Uterus (tissue), 3 donors: ENCODE measurements at regions not wholly inside any gene's neighbourhood (a gene's known extent, or its start where the extent isn't known, plus 50 kb on each side); places are given as distances from the start of the nearest gene placed in this dataset.

Experiments used
- DNase-seq, 2 donors: peaks; one replicate each; pipeline ENCODE4 v3.0.0-alpha.2; 2019 to 2020
- H3K27ac ChIP-seq, 2 donors: fragments of 200-600 bp; sonication (generic); 1 replicate in 1 of 2; 2 replicates in 1 of 2; pipeline ENCODE4 v1.5.1; 2016 to 2018
- H3K27me3 ChIP-seq, 2 donors: fragments of 200-600 bp; sonication (generic); one replicate each; pipeline ENCODE4 v1.5.1; 2018 to 2019; ENCODE audit warnings: control low read depth in 1 of 2
- H3K36me3 ChIP-seq, 2 donors: fragments of 200-600 bp; sonication (generic); one replicate each; pipeline ENCODE4 v1.5.1; 2019; ENCODE audit warnings: control low read depth in 1 of 2
- H3K4me1 ChIP-seq, 2 donors: fragments of 200-600 bp; sonication (generic); one replicate each; pipeline ENCODE4 v1.5.1; 2018 to 2019; ENCODE audit warnings: control low read depth in 1 of 2
- H3K4me3 ChIP-seq, 2 donors: fragments of 200-600 bp; sonication (generic); 1 replicate in 1 of 2; 2 replicates in 1 of 2; pipeline ENCODE4 v1.5.1; 2018 to 2019; ENCODE audit warnings: mild to moderate bottlenecking in 1 of 2
- H3K9me3 ChIP-seq, 2 donors: fragments of 200-600 bp; sonication (generic); one replicate each; pipeline ENCODE4 v1.5.1; 2019; ENCODE audit warnings: control low read depth in 1 of 2
- POLR2A ChIP-seq, 2 donors: fragments of 450-650 bp; IDR thresholded peaks; one replicate each; pipeline ENCODE4 v1.6.1; 2016; ENCODE audit warnings: antibody characterized with exemption in 2 of 2, mild to moderate bottlenecking in 1 of 2, moderate library complexity in 1 of 2
- intact Hi-C: fragments of 100-400 bp; cut with DNase I; formaldehyde crosslinking; loops from one replicate; pipeline ENCODE4 v1.15.1; 2023; ENCODE audit warnings: low total_unique reads
- TF ChIP-seq, protein P1 (sequence below), 4 experiments: fragments of 200-600 bp in 2 of 4; fragments of 450-650 bp in 2 of 4; sonication (generic) in 2 of 4; IDR thresholded peaks; one replicate each; pipeline ENCODE4 v1.5.1; 2016 to 2019; ENCODE audit warnings: antibody characterized with exemption in 4 of 4, mild to moderate bottlenecking in 2 of 4, moderate library complexity in 1 of 4
- donor health status: DM: yes; HTN: yes; CAD: no.

DNA sequence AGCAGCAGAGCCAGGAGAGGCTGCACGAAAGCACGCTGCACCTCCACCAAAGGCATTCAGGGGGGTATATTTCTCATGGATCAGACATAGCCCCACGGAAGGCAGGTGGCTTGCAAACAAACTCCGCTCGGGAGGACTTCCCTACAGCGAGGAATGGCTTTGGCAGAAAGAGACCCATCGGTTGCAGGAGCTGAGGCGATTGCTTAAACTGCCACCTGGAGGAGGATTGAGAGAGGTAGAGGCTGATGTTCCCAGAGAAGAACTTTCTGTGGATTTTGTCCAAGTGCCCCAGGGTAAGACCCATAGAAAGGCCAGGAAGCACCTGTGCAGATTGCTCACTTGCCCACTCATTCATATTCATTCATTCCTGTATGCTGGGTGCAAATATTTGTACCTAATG lies 89.1 kb downstream of the NEUROD6 start:
- Histone ChIP-seq H3K27ac (no peak overlapping the region), H3K9me3 (no peaks in the 10 kb centered on the region), H3K36me3 (no peaks in the 10 kb centered on the region), H3K4me1 (no peaks in the 10 kb centered on the region), H3K27me3 (no peaks in the 10 kb centered on the region), H3K4me3 (no peak overlapping the region)
- DNase-seq, result no peak
- intact Hi-C loops, result no loop called here
- TF ChIP-seq, protein P1, sequence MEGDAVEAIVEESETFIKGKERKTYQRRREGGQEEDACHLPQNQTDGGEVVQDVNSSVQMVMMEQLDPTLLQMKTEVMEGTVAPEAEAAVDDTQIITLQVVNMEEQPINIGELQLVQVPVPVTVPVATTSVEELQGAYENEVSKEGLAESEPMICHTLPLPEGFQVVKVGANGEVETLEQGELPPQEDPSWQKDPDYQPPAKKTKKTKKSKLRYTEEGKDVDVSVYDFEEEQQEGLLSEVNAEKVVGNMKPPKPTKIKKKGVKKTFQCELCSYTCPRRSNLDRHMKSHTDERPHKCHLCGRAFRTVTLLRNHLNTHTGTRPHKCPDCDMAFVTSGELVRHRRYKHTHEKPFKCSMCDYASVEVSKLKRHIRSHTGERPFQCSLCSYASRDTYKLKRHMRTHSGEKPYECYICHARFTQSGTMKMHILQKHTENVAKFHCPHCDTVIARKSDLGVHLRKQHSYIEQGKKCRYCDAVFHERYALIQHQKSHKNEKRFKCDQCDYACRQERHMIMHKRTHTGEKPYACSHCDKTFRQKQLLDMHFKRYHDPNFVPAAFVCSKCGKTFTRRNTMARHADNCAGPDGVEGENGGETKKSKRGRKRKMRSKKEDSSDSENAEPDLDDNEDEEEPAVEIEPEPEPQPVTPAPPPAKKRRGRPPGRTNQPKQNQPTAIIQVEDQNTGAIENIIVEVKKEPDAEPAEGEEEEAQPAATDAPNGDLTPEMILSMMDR (IDR thresholded peaks at IDR 0.05), result no peak
- no peak for TF ChIP-seq POLR2A (IDR thresholded peaks at IDR 0.05)

DNA sequence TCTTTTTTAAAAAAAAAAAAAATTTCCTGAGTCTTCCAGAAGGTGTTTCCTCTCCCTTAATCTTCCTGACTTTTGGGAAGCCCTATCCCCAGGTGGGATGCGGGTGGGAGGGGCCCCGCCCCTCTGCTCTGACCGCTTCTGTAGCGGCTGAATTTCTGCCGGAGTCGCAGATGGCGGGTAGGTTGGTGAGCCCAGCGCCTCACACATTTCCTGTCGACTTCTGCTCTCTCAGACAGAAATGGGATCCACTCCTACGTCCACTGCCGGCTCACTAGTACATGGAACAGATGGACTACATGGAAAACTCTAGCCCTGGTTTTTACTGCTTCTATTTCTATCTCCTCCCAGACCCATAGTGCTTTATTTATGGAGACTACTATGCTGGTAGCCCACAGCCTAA lies 90.9 kb downstream of the NEUROD6 start:
- no peaks in the 10 kb centered on the region for H3K9me3 ChIP-seq
- H3K4me1 ChIP-seq, result no peaks in the 10 kb centered on the region
- intact Hi-C loops, result no loop called here
- DNase-seq, result no peak
- TF ChIP-seq, protein P1 (IDR thresholded peaks at IDR 0.05), result no peak
- TF ChIP-seq POLR2A (IDR thresholded peaks at IDR 0.05), result no peak
- no peaks in the 10 kb centered on the region for H3K36me3 ChIP-seq
- no peak overlapping the region for H3K27ac ChIP-seq
- no peak overlapping the region for H3K4me3 ChIP-seq
- no peaks in the 10 kb centered on the region for H3K27me3 ChIP-seq

DNA sequence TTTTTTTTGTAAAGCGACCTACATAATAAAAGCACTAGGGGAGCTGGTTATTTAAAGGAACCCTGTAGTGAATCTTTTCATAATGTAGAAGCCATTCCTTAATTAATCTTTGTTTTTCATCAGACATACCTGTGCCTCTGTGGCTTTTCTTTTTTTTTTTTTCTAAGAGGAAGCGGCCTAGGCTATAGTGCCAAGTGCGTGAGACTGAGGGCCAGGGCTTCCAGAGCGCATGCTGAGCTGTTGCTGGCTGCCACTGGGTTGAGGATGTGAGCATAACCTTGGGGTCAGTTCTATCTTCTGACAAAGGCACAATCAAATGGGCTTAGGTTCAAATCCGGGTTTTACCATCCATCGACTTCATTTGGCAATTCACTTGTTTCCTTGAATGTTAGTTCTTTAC lies 103.7 kb downstream of the NEUROD6 start:
- no peak for TF ChIP-seq POLR2A (IDR thresholded peaks at IDR 0.05)
- TF ChIP-seq, protein P1 (IDR thresholded peaks at IDR 0.05), result no peak
- H3K27me3 ChIP-seq, result no peaks in the 10 kb centered on the region
- H3K9me3 ChIP-seq, result no peaks in the 10 kb centered on the region
- intact Hi-C loops, result no loop called here
- no peaks in the 10 kb centered on the region for H3K36me3 ChIP-seq
- H3K4me1 ChIP-seq, result no peaks in the 10 kb centered on the region
- no peak overlapping the region for H3K27ac ChIP-seq
- DNase-seq, result no peak
- H3K4me3 ChIP-seq, result no peak overlapping the region

DNA sequence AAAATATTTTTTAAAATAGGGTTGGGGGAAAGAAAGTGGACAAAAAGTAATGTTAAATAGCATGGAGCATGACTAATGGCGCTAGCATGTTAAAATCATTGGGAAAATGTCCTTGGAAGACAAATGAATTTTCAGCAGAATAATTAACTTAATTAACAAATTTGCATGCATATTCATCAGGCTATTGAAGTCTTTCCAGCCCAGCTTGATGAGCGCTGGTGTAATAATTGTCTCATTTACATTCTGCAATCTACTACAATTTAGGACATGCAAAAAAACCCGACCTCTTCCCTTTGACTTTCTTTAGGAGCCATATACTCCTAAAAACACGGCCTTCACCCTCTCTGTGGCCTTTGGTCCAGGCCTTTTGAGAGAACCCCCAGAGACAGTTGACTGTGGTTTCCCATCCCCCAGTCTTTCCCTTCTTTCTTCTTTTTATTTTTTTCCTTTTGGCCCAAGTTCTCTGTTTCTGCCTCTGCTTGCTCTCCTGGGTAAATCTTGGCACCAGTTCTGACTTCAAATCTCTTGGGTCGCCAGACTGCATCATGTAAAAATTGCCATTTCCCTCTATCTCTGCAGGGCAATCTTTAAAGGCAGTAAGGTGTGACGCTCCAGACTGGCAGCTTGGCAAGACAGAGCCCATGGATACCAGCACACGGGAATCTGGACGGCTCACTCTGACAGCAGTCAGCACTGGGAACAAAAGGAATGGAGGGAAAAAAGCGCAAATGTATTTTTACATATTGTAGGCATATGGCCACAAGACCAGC lies 105.5 kb downstream of the NEUROD6 start:
- TF ChIP-seq, protein P1 (IDR thresholded peaks at IDR 0.05), result no peak
- TF ChIP-seq POLR2A (IDR thresholded peaks at IDR 0.05), result no peak
- intact Hi-C loops, result no loop called here
- Histone ChIP-seq H3K27ac (no peak overlapping the region), H3K9me3 (no peaks in the 10 kb centered on the region), H3K27me3 (no peaks in the 10 kb centered on the region), H3K4me1 (no peaks in the 10 kb centered on the region), H3K36me3 (no peaks in the 10 kb centered on the region), H3K4me3 (no peak overlapping the region)
- DNase-seq, result no peak

DNA sequence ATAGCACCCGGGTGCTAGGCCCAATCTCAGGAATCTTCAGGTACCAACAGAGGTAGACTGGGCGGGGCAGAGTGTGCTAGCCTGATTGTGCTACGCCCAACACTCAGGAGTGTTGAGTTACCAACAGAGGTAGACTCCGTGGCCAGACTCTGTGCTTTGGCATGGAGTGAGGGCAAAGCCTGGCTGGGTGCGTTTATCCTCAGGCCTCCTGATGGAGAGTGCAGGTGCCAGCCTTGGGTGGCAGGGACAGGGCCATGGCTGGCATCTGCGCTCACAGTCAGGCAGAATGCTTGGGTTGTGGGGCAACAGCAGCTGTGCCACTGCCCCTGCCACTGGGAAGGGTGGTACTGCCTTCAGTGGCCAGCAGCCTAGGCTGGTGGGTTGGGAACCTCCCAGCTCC lies 111.6 kb downstream of the NEUROD6 start:
- Histone ChIP-seq H3K4me3 (no peak overlapping the region), H3K27ac (no peak overlapping the region), H3K9me3 (no peaks in the 10 kb centered on the region), H3K27me3 (no peaks in the 10 kb centered on the region), H3K36me3 (no peaks in the 10 kb centered on the region), H3K4me1 (no peaks in the 10 kb centered on the region)
- TF ChIP-seq, protein P1 (IDR thresholded peaks at IDR 0.05), result no peak
- no peak for TF ChIP-seq POLR2A (IDR thresholded peaks at IDR 0.05)
- no peak for DNase-seq
- intact Hi-C loops, result no loop called here
